HL-60 (cell line): ENCODE measurements at regions not wholly inside any gene's neighbourhood (a gene's known extent, or its start where the extent isn't known, plus 50 kb on each side); places are given as distances from the start of the nearest gene placed in this dataset.

Experiments
- DNase-seq, 2 experiments: peaks; one replicate each; pipeline ENCODE4 v3.0.0-alpha.2; 2010 to 2020; ENCODE audit warnings: low read depth in 1 of 2, low spot score in 1 of 2
- H3K27ac ChIP-seq: fragments of 250-450 bp; sonication (Bioruptor Pico); replicated peaks from 2 replicates; pipeline ENCODE4 v1.5.1; 2020; ENCODE audit warnings: mild to moderate bottlenecking, moderate library complexity
- H3K27me3 ChIP-seq: fragments of 250-450 bp; sonication (Bioruptor Pico); 2 replicates; pipeline ENCODE4 v1.5.1; 2021; ENCODE audit warnings: mild to moderate bottlenecking, moderate library complexity; ENCODE audit not compliant: insufficient read depth, poor library complexity, severe bottlenecking
- H3K4me3 ChIP-seq: replicated peaks from 2 replicates; pipeline ENCODE4 v1.5.1; 2011; ENCODE audit warnings: mild to moderate bottlenecking, control low read depth, low read length; ENCODE audit not compliant: insufficient read depth
- GABPA ChIP-seq: IDR thresholded peaks from 2 replicates; pipeline ENCODE4 v1.6.1; 2012; ENCODE audit warnings: low read depth
- POLR2AphosphoS5 ChIP-seq: IDR thresholded peaks from 2 replicates; pipeline ENCODE4 v1.6.1; 2012; ENCODE audit warnings: low read depth
- REST ChIP-seq: IDR thresholded peaks from 2 replicates; pipeline ENCODE4 v1.6.1; 2012; ENCODE audit warnings: low read depth; ENCODE audit not compliant: insufficient replicate concordance
- SPI1 ChIP-seq: IDR thresholded peaks from 2 replicates; pipeline ENCODE4 v1.6.1; 2012; ENCODE audit warnings: low read depth, mild to moderate bottlenecking, borderline replicate concordance
- TF ChIP-seq, protein P1 (sequence below): IDR thresholded peaks from one replicate; pipeline ENCODE4 v1.5.1; 2011; ENCODE audit warnings: low read length, control low read depth, inconsistent platforms; ENCODE audit not compliant: insufficient read depth

GRCh38 chr11:31877083-31877482 lies 66.0 kb upstream of the PAX6 start:
- Histone ChIP-seq H3K27me3 (peaks cover 2% of the 10 kb centered on the region), H3K4me3 (no peak overlapping the region), H3K27ac (no peak overlapping the region)
- no peak for TF ChIP-seq REST
- no peak for TF ChIP-seq SPI1
- TF ChIP-seq POLR2AphosphoS5 = no peak
- TF ChIP-seq, protein P1, sequence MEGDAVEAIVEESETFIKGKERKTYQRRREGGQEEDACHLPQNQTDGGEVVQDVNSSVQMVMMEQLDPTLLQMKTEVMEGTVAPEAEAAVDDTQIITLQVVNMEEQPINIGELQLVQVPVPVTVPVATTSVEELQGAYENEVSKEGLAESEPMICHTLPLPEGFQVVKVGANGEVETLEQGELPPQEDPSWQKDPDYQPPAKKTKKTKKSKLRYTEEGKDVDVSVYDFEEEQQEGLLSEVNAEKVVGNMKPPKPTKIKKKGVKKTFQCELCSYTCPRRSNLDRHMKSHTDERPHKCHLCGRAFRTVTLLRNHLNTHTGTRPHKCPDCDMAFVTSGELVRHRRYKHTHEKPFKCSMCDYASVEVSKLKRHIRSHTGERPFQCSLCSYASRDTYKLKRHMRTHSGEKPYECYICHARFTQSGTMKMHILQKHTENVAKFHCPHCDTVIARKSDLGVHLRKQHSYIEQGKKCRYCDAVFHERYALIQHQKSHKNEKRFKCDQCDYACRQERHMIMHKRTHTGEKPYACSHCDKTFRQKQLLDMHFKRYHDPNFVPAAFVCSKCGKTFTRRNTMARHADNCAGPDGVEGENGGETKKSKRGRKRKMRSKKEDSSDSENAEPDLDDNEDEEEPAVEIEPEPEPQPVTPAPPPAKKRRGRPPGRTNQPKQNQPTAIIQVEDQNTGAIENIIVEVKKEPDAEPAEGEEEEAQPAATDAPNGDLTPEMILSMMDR = no peak
- no peak for TF ChIP-seq GABPA
- DNase-seq = no peak

GRCh38 chr11:31875866-31876560 lies 64.9 kb upstream of the PAX6 start:
- H3K4me3 ChIP-seq = no peak overlapping the region
- TF ChIP-seq GABPA (no peak), SPI1 (no peak), POLR2AphosphoS5 (no peak), REST (no peak)
- TF ChIP-seq, protein P1 = no peak
- H3K27ac ChIP-seq = no peak overlapping the region
- no peak for DNase-seq
- H3K27me3 ChIP-seq = peaks cover 2% of the 10 kb centered on the region

GRCh38 chr11:31874631-31875191 lies 63.6 kb upstream of the PAX6 start:
- H3K4me3 ChIP-seq = no peak overlapping the region
- no peak for TF ChIP-seq SPI1
- TF ChIP-seq POLR2AphosphoS5 = no peak
- TF ChIP-seq REST = no peak
- TF ChIP-seq GABPA = no peak
- TF ChIP-seq, protein P1 = no peak
- peaks cover 6% of the 10 kb centered on the region for H3K27me3 ChIP-seq
- H3K27ac ChIP-seq = no peak overlapping the region
- no peak for DNase-seq
